K562 (cell line): ENCODE measurements at regions not wholly inside any gene's neighbourhood (a gene's known extent, or its start where the extent isn't known, plus 50 kb on each side); places are given as distances from the start of the nearest gene placed in this dataset.

Experiments
- ESRRB ChIP-seq: fragments of 250-450 bp; sonication (Bioruptor Pico); IDR thresholded peaks from 2 replicates; pipeline ENCODE4 v1.5.0; 2020; ENCODE audit warnings: mild to moderate bottlenecking, moderate library complexity, borderline replicate concordance
- ZBTB40 ChIP-seq, 2 experiments: fragments of 450-650 bp in 1 of 2; sonication (generic) in 1 of 2; formaldehyde crosslinking in 1 of 2; IDR thresholded peaks; 2 replicates each; pipeline versions ENCODE4 v1.7.1 to v1.9.0; 2016 to 2022; ENCODE audit warnings: inconsistent platforms in 1 of 2, mild to moderate bottlenecking in 1 of 2, missing genetic modification reagents in 1 of 2

- no peak for TF ChIP-seq ZBTB40 (IDR thresholded peaks at IDR 0.05)
- no peak for TF ChIP-seq ZBTB40 (CRISPR knock-in tag; IDR thresholded peaks at IDR 0.05)
- TF ChIP-seq ESRRB (CRISPR knock-in tag): no peak
Measured at GRCh38 chr6:98639089-98639635, 195.2 kb upstream of the POU3F2 start (continued).
